HUES64 (cell line): ENCODE measurements at regions not wholly inside any gene's neighbourhood (a gene's known extent, or its start where the extent isn't known, plus 50 kb on each side); places are given as distances from the start of the nearest gene placed in this dataset.

Source experiments
- H3K27ac ChIP-seq: 2 replicates; pipeline ENCODE4 v1.7.0; 2013; ENCODE audit warnings: low read depth, low read length, inconsistent platforms
- H3K27me3 ChIP-seq: 2 replicates; pipeline ENCODE4 v1.6.1; 2013; ENCODE audit warnings: mild to moderate bottlenecking, low read length; ENCODE audit not compliant: insufficient read depth
- H3K36me3 ChIP-seq: 2 replicates; pipeline ENCODE4 v1.6.1; 2013; ENCODE audit warnings: mild to moderate bottlenecking, low read length; ENCODE audit not compliant: insufficient read depth
- H3K4me1 ChIP-seq: 2 replicates; pipeline ENCODE4 v1.6.1; 2013; ENCODE audit warnings: mild to moderate bottlenecking, low read length, moderate library complexity; ENCODE audit not compliant: insufficient read depth
- H3K4me3 ChIP-seq: 2 replicates; pipeline ENCODE4 v1.5.1; 2013; ENCODE audit warnings: mild to moderate bottlenecking, low read length, moderate library complexity
- H3K9ac ChIP-seq: 2 replicates; pipeline ENCODE4 v1.6.1; 2013; ENCODE audit warnings: mild to moderate bottlenecking, low read depth, low read length
- H3K9me3 ChIP-seq: 2 replicates; pipeline ENCODE4 v1.6.1; 2013; ENCODE audit warnings: low read depth, low read length; ENCODE audit not compliant: insufficient read depth
- WGBS: fragments of 150-250, 120-280 bp; methylation state at CpG from one replicate; pipeline ENCODE4 v1.1.7; 2013; ENCODE audit warnings: missing lambda C conversion rate; 5-methylcytosine and 5-hydroxymethylcytosine counted together

- H3K9ac ChIP-seq: no peak overlapping the region
- H3K4me3 ChIP-seq: no peak overlapping the region
- no peaks in the 10 kb centered on the region for H3K36me3 ChIP-seq
- peaks cover 12% of the 10 kb centered on the region for H3K4me1 ChIP-seq
- WGBS: 45% methylated on average over 2 of the region's 2 CpGs
- H3K27ac ChIP-seq: no peak overlapping the region
- H3K9me3 ChIP-seq: no peaks in the 10 kb centered on the region
- H3K27me3 ChIP-seq: no peaks in the 10 kb centered on the region
Measured at GRCh38 chr4:124593494-124593893, 119.0 kb downstream of the ANKRD50 start.

GRCh38 chr4:124594945-124595344 lies 117.6 kb downstream of the ANKRD50 start:
- no peaks in the 10 kb centered on the region for H3K9me3 ChIP-seq
- no peak overlapping the region for H3K9ac ChIP-seq
- no peaks in the 10 kb centered on the region for H3K36me3 ChIP-seq
- H3K4me1 ChIP-seq: peaks cover 12% of the 10 kb centered on the region
- H3K27me3 ChIP-seq: no peaks in the 10 kb centered on the region
- no peak overlapping the region for H3K27ac ChIP-seq
- WGBS: 100% methylated on average over 1 of the region's 1 CpG
- no peak overlapping the region for H3K4me3 ChIP-seq

GRCh38 chr4:124596816-124597215 lies 115.7 kb downstream of the ANKRD50 start:
- WGBS: 75% methylated on average over 4 of the region's 4 CpGs
- H3K4me1 ChIP-seq: peaks cover 5% of the 10 kb centered on the region; the same call in 1 of the 2 replicates
- no peak overlapping the region for H3K4me3 ChIP-seq
- H3K27ac ChIP-seq: no peak overlapping the region
- no peaks in the 10 kb centered on the region for H3K27me3 ChIP-seq
- H3K9ac ChIP-seq: no peak overlapping the region
- H3K36me3 ChIP-seq: no peaks in the 10 kb centered on the region
- H3K9me3 ChIP-seq: peaks cover 3% of the 10 kb centered on the region; the same call in 1 of the 2 replicates

- peaks cover 8% of the 10 kb centered on the region for H3K4me1 ChIP-seq
Measured at GRCh38 chr4:124610211-124610610, 102.3 kb downstream of the ANKRD50 start.

More at GRCh38 chr4:124610211-124610610, 102.3 kb downstream of the ANKRD50 start:
- Histone ChIP-seq H3K9me3 (no peaks in the 10 kb centered on the region), H3K9ac (no peak overlapping the region), H3K36me3 (no peaks in the 10 kb centered on the region), H3K4me3 (no peak overlapping the region), H3K27me3 (no peaks in the 10 kb centered on the region), H3K27ac (no peak overlapping the region)
- 79% methylated on average over 1 of the region's 2 CpGs for WGBS
